Fibroblast of skin of right quadriceps (primary cell): ENCODE measurements at regions not wholly inside any gene's neighbourhood (a gene's known extent, or its start where the extent isn't known, plus 50 kb on each side); places are given as distances from the start of the nearest gene placed in this dataset.
A peak's percentile ranks its signal among the peaks of the same experiment; 100 is the strongest.

Source experiments
- DNase-seq: peaks from one replicate; pipeline ENCODE4 v3.0.0-alpha.2; 2013

DNA sequence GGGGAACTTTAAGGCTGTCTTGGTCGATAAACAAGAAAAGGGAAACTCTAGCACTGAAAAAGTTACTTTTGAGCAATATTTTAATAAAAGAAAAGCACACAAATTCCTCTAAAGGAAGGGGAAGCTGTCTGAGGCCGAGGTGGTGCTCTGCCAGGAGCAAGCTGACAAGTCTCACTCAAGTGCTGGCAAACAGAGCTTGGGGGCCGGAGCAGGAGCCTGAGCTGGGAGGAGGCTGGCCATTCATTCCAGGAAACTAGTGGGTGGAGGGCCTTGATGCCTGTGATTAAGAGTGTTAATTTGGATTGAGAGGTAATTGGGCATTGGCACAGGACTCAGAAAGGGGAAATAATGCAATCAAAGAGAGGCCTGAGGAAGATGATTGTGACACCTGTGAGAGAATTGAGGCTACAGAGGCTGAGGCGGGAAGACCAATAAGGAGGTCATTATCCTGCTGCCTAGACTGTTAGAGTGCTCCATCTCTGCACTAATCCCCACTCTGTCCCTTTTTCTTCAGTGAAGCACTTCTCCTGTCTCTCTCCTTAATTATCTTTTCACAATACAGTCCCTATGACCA is 154.9 kb upstream of the COL1A2 start:
- DNase-seq: no peak

DNA sequence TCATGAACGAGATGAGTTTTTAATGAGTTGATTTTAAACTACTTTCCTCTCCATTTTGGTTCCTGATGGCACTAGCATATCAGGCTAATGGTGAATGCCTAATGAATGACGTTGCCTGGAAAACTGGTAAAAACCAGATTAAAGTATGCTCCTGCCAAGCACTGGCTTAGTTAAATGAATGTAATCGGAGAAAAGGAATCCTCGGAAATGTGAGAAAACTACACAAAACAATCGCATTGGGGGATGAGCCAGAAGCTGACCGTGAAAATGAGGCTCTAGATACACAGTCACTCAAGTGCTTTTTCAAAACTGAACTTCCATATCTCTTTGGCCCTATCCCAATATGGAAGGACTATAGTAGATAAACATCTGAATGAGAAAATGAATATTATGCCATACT is 153.8 kb upstream of the COL1A2 start:
- DNase-seq: no peak

- DNase-seq: no peak
These were observed 153.2 kb upstream of the COL1A2 start for GRCh38 chr7:94241402-94241925.

DNA sequence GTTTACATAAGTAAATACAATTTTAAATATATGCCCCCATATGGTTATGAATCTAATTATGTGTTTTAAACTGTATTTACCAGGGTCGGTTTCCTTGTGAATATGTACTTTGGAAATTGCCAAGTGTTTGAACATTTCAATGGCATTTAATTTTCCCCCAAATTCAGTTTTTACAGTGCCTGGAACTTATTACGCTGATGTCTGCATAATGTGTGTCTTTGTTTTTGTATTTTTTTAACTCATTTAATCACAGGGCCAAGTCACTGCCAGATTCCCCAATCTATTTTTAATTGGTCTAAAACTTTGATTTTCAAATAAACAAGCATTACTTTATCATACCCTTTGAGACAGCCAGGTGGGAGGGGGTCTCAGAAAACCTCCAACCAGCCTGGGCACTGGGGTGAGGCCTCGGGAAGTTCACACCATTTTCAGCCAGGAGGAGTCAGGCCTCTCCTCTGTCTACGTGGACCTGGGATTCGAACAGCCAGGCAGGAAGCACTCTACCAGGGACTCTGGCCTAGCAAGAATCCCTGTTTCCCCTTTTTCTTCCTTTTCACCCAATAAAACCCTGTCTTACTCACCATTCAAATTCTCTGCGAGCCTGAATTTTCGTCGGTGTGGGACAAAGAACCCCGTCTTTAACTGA is 151.5 kb upstream of the COL1A2 start:
- DNase-seq: no peak

GRCh38 chr7:94244760-94245159 is 149.9 kb upstream of the COL1A2 start:
- DNase-seq: no peak

- DNase-seq: no peak
These were observed 149.2 kb upstream of the COL1A2 start for GRCh38 chr7:94245500-94245899.

DNA sequence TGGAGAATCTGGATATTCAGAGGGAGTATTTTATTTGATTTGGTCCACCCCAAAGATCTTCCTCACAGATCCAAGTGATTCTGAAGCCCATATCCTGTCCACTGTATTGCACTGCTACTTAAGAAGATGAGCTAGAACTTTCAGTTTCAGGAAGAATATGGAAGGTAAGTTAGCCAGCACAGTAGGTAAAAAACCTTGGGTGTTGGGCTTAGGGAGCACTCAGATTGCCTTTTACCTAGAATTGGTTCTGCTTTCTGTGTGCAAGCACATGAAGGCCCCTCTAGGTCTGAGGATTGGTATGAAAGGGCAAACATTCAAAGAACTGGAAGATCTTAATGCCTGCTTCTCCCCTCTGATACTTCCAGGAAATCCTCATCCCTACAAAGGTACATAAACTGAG is 146.7 kb upstream of the COL1A2 start:
- DNase-seq: no peak

DNA sequence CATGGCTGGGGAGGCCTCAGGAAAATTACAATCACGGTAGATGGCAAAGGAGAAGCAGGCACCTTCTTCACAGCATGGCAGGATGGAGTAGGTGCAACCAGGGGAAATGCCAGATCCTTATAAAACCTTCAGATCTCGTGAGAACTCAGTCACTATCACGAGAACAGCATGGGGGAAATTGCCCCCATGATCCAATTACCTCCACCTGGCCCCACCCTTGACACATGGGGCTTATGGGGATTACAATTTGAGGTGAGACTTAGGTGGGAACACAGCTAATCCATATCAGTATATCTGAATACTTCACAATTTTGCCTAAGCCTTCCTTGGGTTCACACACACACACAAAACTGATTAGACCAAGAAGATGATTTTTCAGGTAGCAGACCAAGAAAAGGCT is 145.1 kb upstream of the COL1A2 start:
- no peak for DNase-seq

GRCh38 chr7:94250124-94250523 is 144.6 kb upstream of the COL1A2 start:
- no peak for DNase-seq

GRCh38 chr7:94250987-94251386 is 143.7 kb upstream of the COL1A2 start:
- no peak for DNase-seq

DNA sequence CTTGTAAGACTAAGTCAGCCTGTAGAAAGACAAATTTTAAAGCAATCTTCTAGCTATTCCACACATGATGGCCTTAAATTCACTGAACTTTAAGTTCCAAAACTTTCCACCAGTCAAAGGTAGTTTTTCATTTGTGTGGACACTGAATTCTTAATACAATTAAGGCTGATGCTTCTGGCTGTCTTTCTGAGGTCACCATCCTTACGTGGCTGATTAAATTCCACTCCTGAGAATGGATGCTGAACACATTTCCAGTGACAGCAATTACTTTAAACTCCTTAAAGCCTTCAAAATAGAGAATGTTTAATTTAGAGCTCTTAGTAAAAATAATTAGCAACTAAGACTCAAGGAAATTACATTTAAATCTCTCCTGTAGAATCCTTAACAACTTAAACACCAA is 142.6 kb upstream of the COL1A2 start:
- DNase-seq: no peak

- DNase-seq: no peak
These were observed 141.7 kb upstream of the COL1A2 start for GRCh38 chr7:94252971-94253370.

DNA sequence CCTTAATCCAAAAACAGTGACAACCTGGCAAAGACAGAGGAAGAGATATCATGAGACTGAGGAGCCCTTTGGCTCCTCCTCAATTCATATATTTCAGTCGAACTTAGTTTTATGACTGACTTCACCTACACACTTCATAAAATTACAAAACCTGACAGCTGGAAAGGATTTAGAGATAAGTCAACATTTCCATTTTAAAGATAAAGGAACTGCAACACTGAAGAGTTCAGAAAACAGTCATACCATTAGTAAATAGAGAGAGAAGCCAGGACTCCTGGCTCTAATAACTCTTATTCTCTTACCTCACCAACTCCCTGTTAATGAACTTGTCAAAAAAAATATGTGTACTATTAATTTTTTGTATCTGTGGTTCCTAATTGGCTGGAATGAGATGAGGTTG is 141.0 kb upstream of the COL1A2 start:
- no peak for DNase-seq

- no peak for DNase-seq
These were observed 136.0 kb upstream of the COL1A2 start for GRCh38 chr7:94258418-94259300.

- no peak for DNase-seq
These were observed 133.6 kb upstream of the COL1A2 start for GRCh38 chr7:94261067-94261466.

DNA sequence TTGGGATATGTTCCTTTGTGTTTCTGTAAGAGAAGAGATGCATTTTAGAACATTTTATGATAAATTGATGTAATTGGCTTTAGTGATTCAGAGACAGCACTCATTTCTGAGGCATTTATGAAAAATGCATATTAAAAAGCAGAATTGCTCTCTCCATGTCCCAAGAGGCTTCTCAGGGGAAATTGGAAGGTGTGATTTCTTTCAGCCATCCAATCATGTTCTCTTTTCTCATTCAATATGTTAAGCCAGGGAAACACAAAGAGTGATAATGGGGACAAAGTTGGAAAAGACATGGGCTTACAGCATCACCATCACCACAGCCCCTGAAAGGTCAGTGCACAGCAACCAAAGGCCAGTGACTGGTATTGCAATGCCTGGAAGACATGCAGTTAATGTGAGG is 129.9 kb upstream of the COL1A2 start:
- peak; percentile 14 for DNase-seq

DNA sequence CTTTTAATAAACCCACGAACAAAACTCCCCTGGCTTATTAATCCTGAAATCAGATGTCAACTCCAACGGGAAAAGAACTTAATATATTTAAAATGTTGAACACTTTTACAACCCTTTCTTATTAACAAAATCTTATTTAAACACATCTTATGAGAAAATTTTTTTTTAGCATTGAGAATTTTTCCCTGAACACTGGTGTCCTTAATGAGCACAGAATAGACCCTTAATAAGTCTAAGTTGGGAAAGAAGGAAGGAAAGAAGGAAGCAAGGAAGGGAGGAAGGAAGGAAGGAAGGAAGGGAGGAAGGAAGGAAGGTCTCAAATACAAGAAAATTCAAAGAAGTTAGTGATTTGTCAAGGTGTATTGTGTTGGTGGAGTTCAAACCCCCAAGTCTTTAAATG is 129.2 kb upstream of the COL1A2 start:
- DNase-seq: no peak

DNA sequence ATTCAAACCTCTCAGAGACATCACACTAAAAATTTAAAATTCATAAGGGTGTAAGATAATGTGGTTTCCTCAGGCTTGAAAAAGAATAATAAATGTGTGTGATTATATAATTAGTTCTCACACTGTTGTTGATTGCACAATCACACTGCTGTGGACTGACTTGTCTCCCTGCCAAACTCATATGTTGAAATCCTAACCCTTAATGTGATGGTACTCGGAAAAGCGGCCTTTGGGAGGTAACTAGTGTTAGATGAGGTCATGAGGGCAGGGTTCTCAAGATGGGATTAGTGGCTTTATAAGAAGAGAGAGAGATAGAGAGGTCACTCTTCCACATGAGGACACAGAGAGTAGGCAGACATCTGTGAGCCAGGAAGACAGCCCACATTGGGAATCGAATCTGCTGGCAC is 128.5 kb upstream of the COL1A2 start:
- peak; percentile 61 for DNase-seq

- DNase-seq: no peak
These were observed 123.9 kb upstream of the COL1A2 start for GRCh38 chr7:94270772-94271171.

- DNase-seq: peak; percentile 46
These were observed 121.7 kb upstream of the COL1A2 start for GRCh38 chr7:94272821-94273583.

GRCh38 chr7:94274828-94275227 is 119.9 kb upstream of the COL1A2 start:
- no peak for DNase-seq

DNA sequence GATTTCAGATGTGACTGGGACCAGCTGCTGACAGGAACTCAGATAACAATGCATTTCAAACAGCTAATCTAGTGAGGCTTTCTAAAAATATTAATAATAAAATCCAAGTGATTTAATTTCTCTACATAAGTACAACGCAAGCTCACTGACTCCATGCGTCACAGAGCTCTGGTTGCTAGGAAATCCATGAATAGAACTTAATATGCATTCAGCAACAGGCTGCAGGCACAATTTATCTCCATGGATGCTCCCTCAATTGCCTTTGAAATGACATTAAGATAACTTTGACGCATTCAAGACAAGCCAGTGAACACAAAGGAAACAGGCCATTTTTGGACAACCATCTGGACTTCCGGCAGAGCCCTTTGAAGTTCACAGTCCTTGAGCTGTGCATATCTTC is 118.7 kb upstream of the COL1A2 start:
- DNase-seq: no peak

GRCh38 chr7:94276795-94277194 is 117.9 kb upstream of the COL1A2 start:
- peak; percentile 52 for DNase-seq
